SK-N-SH (cell line): ENCODE measurements at regions not wholly inside any gene's neighbourhood (a gene's known extent, or its start where the extent isn't known, plus 50 kb on each side); places are given as distances from the start of the nearest gene placed in this dataset.

Source experiments
- CTCF ChIA-PET: fragments of 300-600, 350-600 bp; formaldehyde crosslinking; extraction: SDS; loops from one replicate; lab custom pipeline; 2021; lab: Yijun Ruan, JAX
- POLR2A ChIA-PET: fragments of 350-600 bp; sonication (Branson Sonifier 250); formaldehyde crosslinking; extraction: SDS; loops from one replicate; lab custom pipeline; 2020; ENCODE audit warnings: antibody characterized with exemption, inconsistent platforms; lab: Yijun Ruan, JAX
- DNase-seq: peaks from one replicate; pipeline ENCODE4 v3.0.0; 2012
- H2AFZ ChIP-seq: fragments of 200-600 bp; sonication (generic); 2 replicates; pipeline ENCODE4 v1.8.1; 2016; ENCODE audit warnings: antibody characterized with exemption, mild to moderate bottlenecking, low read depth
- H3F3A ChIP-seq: fragments of 200-600 bp; sonication (generic); replicated peaks from 2 replicates; pipeline ENCODE3; 2016; ENCODE audit warnings: antibody characterized with exemption, mild to moderate bottlenecking; ENCODE audit not compliant: insufficient read depth
- H3K27ac ChIP-seq, 2 experiments: fragments of 200-500 bp in 1 of 2; fragments of 200-600 bp in 1 of 2; sonication (Bioruptor generic) in 1 of 2; sonication (generic), shearing (Covaris generic) in 1 of 2; 2 replicates each; pipeline versions ENCODE4 v1.5.1 to v1.6.1; 2014 to 2016; ENCODE audit warnings: low read depth in 2 of 2, inconsistent platforms in 1 of 2, low read length in 1 of 2, mild to moderate bottlenecking in 1 of 2, mixed read lengths in 1 of 2
- H3K27me3 ChIP-seq: fragments of 200-600 bp; sonication (generic), shearing (Covaris generic); 2 replicates; pipeline ENCODE4 v1.6.1; 2016; ENCODE audit warnings: mixed run types; ENCODE audit not compliant: insufficient read depth
- H3K36me3 ChIP-seq, 2 experiments: fragments of 200-500 bp in 1 of 2; fragments of 200-600 bp in 1 of 2; sonication (Bioruptor generic) in 1 of 2; sonication (generic) in 1 of 2; replicated peaks in 1 of 2; 2 replicates each; pipeline versions ENCODE3 to v1.5.1; 2014 to 2016; ENCODE audit warnings: low read length in 1 of 2, mild to moderate bottlenecking in 1 of 2; ENCODE audit not compliant: insufficient read depth in 2 of 2, control insufficient read depth in 1 of 2
- H3K4me1 ChIP-seq, 2 experiments: fragments of 200-500 bp in 1 of 2; fragments of 200-600 bp in 1 of 2; sonication (Bioruptor generic) in 1 of 2; sonication (generic), shearing (Covaris generic) in 1 of 2; 2 replicates each; pipeline versions ENCODE4 v1.5.1 to v1.6.1; 2014 to 2016; ENCODE audit warnings: low read depth in 1 of 2, low read length in 1 of 2, mixed run types in 1 of 2; ENCODE audit not compliant: insufficient read depth in 2 of 2, control insufficient read depth in 1 of 2
- H3K4me2 ChIP-seq: fragments of 200-600 bp; sonication (generic), shearing (Covaris generic); 2 replicates; pipeline ENCODE4 v1.6.1; 2017; ENCODE audit warnings: mixed run types
- H3K4me3 ChIP-seq, 2 experiments: fragments of 200-500 bp in 1 of 2; fragments of 200-600 bp in 1 of 2; sonication (Bioruptor generic) in 1 of 2; sonication (generic), shearing (Covaris generic) in 1 of 2; 2 replicates each; pipeline versions ENCODE4 v1.5.1 to v1.8.1; 2014 to 2016; ENCODE audit warnings: low read depth in 2 of 2, inconsistent platforms in 1 of 2, low read length in 1 of 2, mild to moderate bottlenecking in 1 of 2, mixed read lengths in 1 of 2, moderate library complexity in 1 of 2
- H3K79me2 ChIP-seq: fragments of 200-600 bp; sonication (generic); 2 replicates; pipeline ENCODE4 v1.8.1; 2017; ENCODE audit warnings: mild to moderate bottlenecking; ENCODE audit not compliant: insufficient read depth
- H3K9ac ChIP-seq: fragments of 200-600 bp; sonication (generic); 2 replicates; pipeline ENCODE4 v1.6.1; 2017; ENCODE audit warnings: mixed run types
- H3K9me2 ChIP-seq: fragments of 200-600 bp; sonication (generic); 2 replicates; pipeline ENCODE4 v1.6.1; 2017; ENCODE audit warnings: mixed run types
- H3K9me3 ChIP-seq: fragments of 200-600 bp; sonication (generic); 2 replicates; pipeline ENCODE4 v1.6.1; 2017; ENCODE audit warnings: mixed run types, mild to moderate bottlenecking, moderate library complexity
- H4K20me1 ChIP-seq: fragments of 200-600 bp; sonication (generic); 2 replicates; pipeline ENCODE4 v1.6.1; 2017; ENCODE audit warnings: mild to moderate bottlenecking, mixed run types; ENCODE audit not compliant: insufficient read depth
- EZH2phosphoT487 ChIP-seq: fragments of 200-600 bp; sonication (generic); IDR thresholded peaks from 2 replicates; pipeline ENCODE4 v1.6.1; 2017; ENCODE audit warnings: low read depth, mixed run types, mild to moderate bottlenecking, antibody characterized with exemption, moderate library complexity, borderline replicate concordance
- FOXM1 ChIP-seq: IDR thresholded peaks from 2 replicates; pipeline ENCODE4 v1.4.0; 2012; ENCODE audit warnings: low read depth, mild to moderate bottlenecking
- GABPA ChIP-seq: IDR thresholded peaks from 2 replicates; pipeline ENCODE4 v1.4.0; 2012; ENCODE audit warnings: low read depth, mild to moderate bottlenecking
- JUND ChIP-seq: IDR thresholded peaks from 2 replicates; pipeline ENCODE4 v1.4.0; 2012
- MXI1 ChIP-seq: IDR thresholded peaks from 2 replicates; pipeline ENCODE4 v1.6.1; 2012; ENCODE audit warnings: mild to moderate bottlenecking, low read depth, low read length, improper control_type of control experiment
- NFIC ChIP-seq: IDR thresholded peaks from 2 replicates; pipeline ENCODE4 v1.4.0; 2012; ENCODE audit warnings: borderline replicate concordance
- TEAD4 ChIP-seq: IDR thresholded peaks from 2 replicates; pipeline ENCODE4 v1.4.0; 2012; ENCODE audit warnings: mild to moderate bottlenecking, borderline replicate concordance; ENCODE audit not compliant: insufficient read depth
- TF ChIP-seq, protein P1 (sequence below): fragments of 150-350 bp; IDR thresholded peaks from 2 replicates; pipeline ENCODE4 v1.6.1; 2016; ENCODE audit warnings: mild to moderate bottlenecking, low read depth, low read length
- TF ChIP-seq, protein P2 (sequence below): IDR thresholded peaks from 2 replicates; pipeline ENCODE4 v1.6.1; 2012; ENCODE audit warnings: mild to moderate bottlenecking, low read depth, low read length, moderate library complexity
- TF ChIP-seq, protein P3 (sequence below): IDR thresholded peaks from 2 replicates; pipeline ENCODE4; 2012
- TF ChIP-seq, protein P4 (sequence below): fragments of 150-350 bp; IDR thresholded peaks from 2 replicates; pipeline ENCODE4 v1.6.1; 2017; ENCODE audit warnings: antibody characterized with exemption, low read length, low read depth, borderline replicate concordance
- TF ChIP-seq, protein P5 (sequence below): fragments of 200-600 bp; sonication (generic); IDR thresholded peaks from 2 replicates; pipeline ENCODE4 v1.6.1; 2017; ENCODE audit warnings: antibody characterized with exemption, mild to moderate bottlenecking, moderate library complexity

DNA sequence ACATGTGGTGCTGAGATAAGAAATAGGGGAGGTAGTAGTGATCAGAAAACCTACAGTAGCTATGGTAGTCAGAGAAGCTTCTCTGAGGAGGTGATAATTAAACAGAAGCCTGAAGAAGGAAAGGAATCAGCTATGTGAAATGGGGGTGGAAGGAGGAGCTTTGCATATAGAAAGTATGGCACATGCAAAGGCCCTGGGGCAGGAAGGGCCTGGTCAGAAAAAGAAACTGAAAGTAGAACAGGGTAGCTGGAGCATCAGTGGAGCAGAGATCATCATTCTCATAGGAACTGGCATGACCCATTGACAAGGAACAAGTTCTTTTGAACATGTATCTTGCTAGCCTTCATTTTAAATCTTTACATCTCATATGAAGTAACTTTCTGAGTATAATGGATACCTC, 80.7 kb upstream of the ADRA1B start:
- no peak overlapping the region for H2AFZ ChIP-seq
- no peaks in the 10 kb centered on the region for H4K20me1 ChIP-seq
- TF ChIP-seq, protein P1, sequence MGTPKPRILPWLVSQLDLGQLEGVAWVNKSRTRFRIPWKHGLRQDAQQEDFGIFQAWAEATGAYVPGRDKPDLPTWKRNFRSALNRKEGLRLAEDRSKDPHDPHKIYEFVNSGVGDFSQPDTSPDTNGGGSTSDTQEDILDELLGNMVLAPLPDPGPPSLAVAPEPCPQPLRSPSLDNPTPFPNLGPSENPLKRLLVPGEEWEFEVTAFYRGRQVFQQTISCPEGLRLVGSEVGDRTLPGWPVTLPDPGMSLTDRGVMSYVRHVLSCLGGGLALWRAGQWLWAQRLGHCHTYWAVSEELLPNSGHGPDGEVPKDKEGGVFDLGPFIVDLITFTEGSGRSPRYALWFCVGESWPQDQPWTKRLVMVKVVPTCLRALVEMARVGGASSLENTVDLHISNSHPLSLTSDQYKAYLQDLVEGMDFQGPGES: no peak
- TF ChIP-seq, protein P2, sequence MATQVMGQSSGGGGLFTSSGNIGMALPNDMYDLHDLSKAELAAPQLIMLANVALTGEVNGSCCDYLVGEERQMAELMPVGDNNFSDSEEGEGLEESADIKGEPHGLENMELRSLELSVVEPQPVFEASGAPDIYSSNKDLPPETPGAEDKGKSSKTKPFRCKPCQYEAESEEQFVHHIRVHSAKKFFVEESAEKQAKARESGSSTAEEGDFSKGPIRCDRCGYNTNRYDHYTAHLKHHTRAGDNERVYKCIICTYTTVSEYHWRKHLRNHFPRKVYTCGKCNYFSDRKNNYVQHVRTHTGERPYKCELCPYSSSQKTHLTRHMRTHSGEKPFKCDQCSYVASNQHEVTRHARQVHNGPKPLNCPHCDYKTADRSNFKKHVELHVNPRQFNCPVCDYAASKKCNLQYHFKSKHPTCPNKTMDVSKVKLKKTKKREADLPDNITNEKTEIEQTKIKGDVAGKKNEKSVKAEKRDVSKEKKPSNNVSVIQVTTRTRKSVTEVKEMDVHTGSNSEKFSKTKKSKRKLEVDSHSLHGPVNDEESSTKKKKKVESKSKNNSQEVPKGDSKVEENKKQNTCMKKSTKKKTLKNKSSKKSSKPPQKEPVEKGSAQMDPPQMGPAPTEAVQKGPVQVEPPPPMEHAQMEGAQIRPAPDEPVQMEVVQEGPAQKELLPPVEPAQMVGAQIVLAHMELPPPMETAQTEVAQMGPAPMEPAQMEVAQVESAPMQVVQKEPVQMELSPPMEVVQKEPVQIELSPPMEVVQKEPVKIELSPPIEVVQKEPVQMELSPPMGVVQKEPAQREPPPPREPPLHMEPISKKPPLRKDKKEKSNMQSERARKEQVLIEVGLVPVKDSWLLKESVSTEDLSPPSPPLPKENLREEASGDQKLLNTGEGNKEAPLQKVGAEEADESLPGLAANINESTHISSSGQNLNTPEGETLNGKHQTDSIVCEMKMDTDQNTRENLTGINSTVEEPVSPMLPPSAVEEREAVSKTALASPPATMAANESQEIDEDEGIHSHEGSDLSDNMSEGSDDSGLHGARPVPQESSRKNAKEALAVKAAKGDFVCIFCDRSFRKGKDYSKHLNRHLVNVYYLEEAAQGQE: no peak
- TF ChIP-seq EZH2phosphoT487: no peak
- TF ChIP-seq, protein P3, sequence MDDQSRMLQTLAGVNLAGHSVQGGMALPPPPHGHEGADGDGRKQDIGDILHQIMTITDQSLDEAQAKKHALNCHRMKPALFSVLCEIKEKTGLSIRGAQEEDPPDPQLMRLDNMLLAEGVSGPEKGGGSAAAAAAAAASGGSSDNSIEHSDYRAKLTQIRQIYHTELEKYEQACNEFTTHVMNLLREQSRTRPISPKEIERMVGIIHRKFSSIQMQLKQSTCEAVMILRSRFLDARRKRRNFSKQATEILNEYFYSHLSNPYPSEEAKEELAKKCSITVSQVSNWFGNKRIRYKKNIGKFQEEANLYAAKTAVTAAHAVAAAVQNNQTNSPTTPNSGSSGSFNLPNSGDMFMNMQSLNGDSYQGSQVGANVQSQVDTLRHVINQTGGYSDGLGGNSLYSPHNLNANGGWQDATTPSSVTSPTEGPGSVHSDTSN: no peak
- TF ChIP-seq, protein P4, sequence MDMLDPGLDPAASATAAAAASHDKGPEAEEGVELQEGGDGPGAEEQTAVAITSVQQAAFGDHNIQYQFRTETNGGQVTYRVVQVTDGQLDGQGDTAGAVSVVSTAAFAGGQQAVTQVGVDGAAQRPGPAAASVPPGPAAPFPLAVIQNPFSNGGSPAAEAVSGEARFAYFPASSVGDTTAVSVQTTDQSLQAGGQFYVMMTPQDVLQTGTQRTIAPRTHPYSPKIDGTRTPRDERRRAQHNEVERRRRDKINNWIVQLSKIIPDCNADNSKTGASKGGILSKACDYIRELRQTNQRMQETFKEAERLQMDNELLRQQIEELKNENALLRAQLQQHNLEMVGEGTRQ: no peak
- no peaks in the 10 kb centered on the region for H3K9me3 ChIP-seq
- H3K9ac ChIP-seq: no peak overlapping the region
- no peaks in the 10 kb centered on the region for H3K27me3 ChIP-seq
- H3K4me2 ChIP-seq: no peak overlapping the region
- POLR2A ChIA-PET: no interaction called here
- H3K4me3 ChIP-seq: no peak overlapping the region
- H3K4me1 ChIP-seq: no peaks in the 10 kb centered on the region
- CTCF ChIA-PET: no interaction called here
- DNase-seq: no peak
- no peaks in the 10 kb centered on the region for H3K36me3 ChIP-seq
- H3K27ac ChIP-seq: no peak overlapping the region
- no peaks in the 10 kb centered on the region for H3K79me2 ChIP-seq
- no peaks in the 10 kb centered on the region for H3F3A ChIP-seq
- H3K9me2 ChIP-seq: no peaks in the 10 kb centered on the region

DNA sequence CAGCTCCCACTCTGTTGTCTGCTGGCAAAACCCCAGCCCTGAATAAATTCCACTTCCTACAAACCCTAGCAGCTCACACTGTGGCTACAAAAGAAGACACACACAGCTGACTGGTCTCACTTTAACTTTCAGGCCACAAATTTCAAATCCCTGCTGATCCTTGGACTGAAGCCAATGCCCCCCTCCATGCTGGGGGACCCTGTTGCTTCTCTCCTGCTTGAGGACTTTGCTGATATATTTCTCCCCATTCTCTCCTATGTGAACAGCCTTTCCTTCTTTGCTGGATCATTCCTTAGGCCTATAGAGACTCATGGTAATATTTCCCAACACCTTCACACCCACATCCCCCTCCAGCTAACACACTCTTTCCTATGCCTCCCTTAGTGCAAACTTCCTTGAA, 79.6 kb upstream of the ADRA1B start:
- H3K4me2 ChIP-seq: no peak overlapping the region
- ChIA-PET CTCF (no interaction called here), POLR2A (no interaction called here)
- no peaks in the 10 kb centered on the region for H3K79me2 ChIP-seq
- H3K27ac ChIP-seq: no peak overlapping the region
- H4K20me1 ChIP-seq: no peaks in the 10 kb centered on the region
- no peak for DNase-seq
- TF ChIP-seq TEAD4: no peak
- TF ChIP-seq, protein P5, sequence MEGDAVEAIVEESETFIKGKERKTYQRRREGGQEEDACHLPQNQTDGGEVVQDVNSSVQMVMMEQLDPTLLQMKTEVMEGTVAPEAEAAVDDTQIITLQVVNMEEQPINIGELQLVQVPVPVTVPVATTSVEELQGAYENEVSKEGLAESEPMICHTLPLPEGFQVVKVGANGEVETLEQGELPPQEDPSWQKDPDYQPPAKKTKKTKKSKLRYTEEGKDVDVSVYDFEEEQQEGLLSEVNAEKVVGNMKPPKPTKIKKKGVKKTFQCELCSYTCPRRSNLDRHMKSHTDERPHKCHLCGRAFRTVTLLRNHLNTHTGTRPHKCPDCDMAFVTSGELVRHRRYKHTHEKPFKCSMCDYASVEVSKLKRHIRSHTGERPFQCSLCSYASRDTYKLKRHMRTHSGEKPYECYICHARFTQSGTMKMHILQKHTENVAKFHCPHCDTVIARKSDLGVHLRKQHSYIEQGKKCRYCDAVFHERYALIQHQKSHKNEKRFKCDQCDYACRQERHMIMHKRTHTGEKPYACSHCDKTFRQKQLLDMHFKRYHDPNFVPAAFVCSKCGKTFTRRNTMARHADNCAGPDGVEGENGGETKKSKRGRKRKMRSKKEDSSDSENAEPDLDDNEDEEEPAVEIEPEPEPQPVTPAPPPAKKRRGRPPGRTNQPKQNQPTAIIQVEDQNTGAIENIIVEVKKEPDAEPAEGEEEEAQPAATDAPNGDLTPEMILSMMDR: no peak
- TF ChIP-seq GABPA: no peak
- TF ChIP-seq FOXM1: no peak
- TF ChIP-seq JUND: no peak
- TF ChIP-seq, protein P2: no peak
- TF ChIP-seq NFIC: no peak
- TF ChIP-seq MXI1: no peak
- no peaks in the 10 kb centered on the region for H3F3A ChIP-seq
- H3K9me2 ChIP-seq: no peaks in the 10 kb centered on the region
- H3K36me3 ChIP-seq: no peaks in the 10 kb centered on the region
- H3K9me3 ChIP-seq: no peaks in the 10 kb centered on the region
- no peak overlapping the region for H3K4me3 ChIP-seq
- no peak overlapping the region for H3K9ac ChIP-seq
- no peaks in the 10 kb centered on the region for H3K4me1 ChIP-seq
- H3K27me3 ChIP-seq: no peaks in the 10 kb centered on the region
- no peak overlapping the region for H2AFZ ChIP-seq
